Kidney (tissue), 13 donors: ENCODE measurements at regions not wholly inside any gene's neighbourhood (a gene's known extent, or its start where the extent isn't known, plus 50 kb on each side); places are given as distances from the start of the nearest gene placed in this dataset.

Source experiments
- DNase-seq, 5 donors: peaks; one replicate each; pipeline ENCODE4 v3.0.0-alpha.2; 2013 to 2020
- FAIRE-seq: peaks from 2 replicates; lab custom pipeline; 2012; peaks lifted over from hg19 to GRCh38; lab: Jason Lieb, UNC
- H3K27ac ChIP-seq, 2 donors: one replicate each; pipeline ENCODE4 v1.7.0; 2013; ENCODE audit warnings: low read depth in 2 of 2, low read length in 2 of 2, inconsistent platforms in 1 of 2
- H3K27me3 ChIP-seq: one replicate; pipeline ENCODE4 v1.7.1; 2013; ENCODE audit warnings: low read length, inconsistent platforms; ENCODE audit not compliant: control insufficient read depth, insufficient read depth
- H3K36me3 ChIP-seq, 3 donors: one replicate each; pipeline versions ENCODE4 v1.7.0 to v1.7.1; 2013; ENCODE audit warnings: low read length in 3 of 3, control low read depth in 1 of 3, inconsistent platforms in 1 of 3; ENCODE audit not compliant: insufficient read depth in 3 of 3, control insufficient read depth in 2 of 3
- H3K4me1 ChIP-seq, 3 donors: one replicate each; pipeline versions ENCODE4 v1.7.0 to v1.7.1; 2013; ENCODE audit warnings: low read length in 3 of 3, inconsistent platforms in 1 of 3, low read depth in 1 of 3; ENCODE audit not compliant: control insufficient read depth in 2 of 3, insufficient read depth in 2 of 3
- H3K4me3 ChIP-seq, 3 donors: one replicate each; pipeline versions ENCODE4 v1.7.0 to v1.8.1; 2013; ENCODE audit warnings: low read length in 3 of 3, control low read depth in 1 of 3, inconsistent platforms in 1 of 3
- H3K9ac ChIP-seq, 3 donors: one replicate each; pipeline versions ENCODE4 v1.7.0 to v1.7.1; 2013; ENCODE audit warnings: low read length in 3 of 3, control low read depth in 1 of 3, inconsistent platforms in 1 of 3
- H3K9me3 ChIP-seq, 3 donors: one replicate each; pipeline versions ENCODE4 v1.7.0 to v1.7.1; 2013; ENCODE audit warnings: low read length in 3 of 3, control low read depth in 1 of 3, inconsistent platforms in 1 of 3; ENCODE audit not compliant: control insufficient read depth in 2 of 3, insufficient read depth in 1 of 3
- intact Hi-C: fragments of 100-400 bp; cut with DNase I; formaldehyde crosslinking; loops from one replicate; pipeline ENCODE4 v1.11.1; 2022
- TF ChIP-seq, protein P1 (sequence below): IDR thresholded peaks from 3 replicates; pipeline ENCODE4 v1.5.1; 2012; ENCODE audit warnings: mild to moderate bottlenecking, moderate library complexity, borderline replicate concordance; ENCODE audit not compliant: insufficient read depth; ENCODE audit errors: extremely low read depth
- donor health status: control.
- donor health status: control.
- donor health status: control.
- donor health status: control.
- donor health status: control.
- donor health status: DM: yes; HTN: yes; CAD: no.
- donor health status: Normal renal cell carcinoma (clear cell type).

- Histone ChIP-seq H3K27ac (no peak overlapping the region), H3K9ac (no peak overlapping the region)
- no peak for FAIRE-seq
Measured at GRCh38 chr2:150850641-150851040, 363.2 kb upstream of the RND3 start.

GRCh38 chr2:150847578-150847977 lies 360.1 kb upstream of the RND3 start:
- TF ChIP-seq, protein P1, sequence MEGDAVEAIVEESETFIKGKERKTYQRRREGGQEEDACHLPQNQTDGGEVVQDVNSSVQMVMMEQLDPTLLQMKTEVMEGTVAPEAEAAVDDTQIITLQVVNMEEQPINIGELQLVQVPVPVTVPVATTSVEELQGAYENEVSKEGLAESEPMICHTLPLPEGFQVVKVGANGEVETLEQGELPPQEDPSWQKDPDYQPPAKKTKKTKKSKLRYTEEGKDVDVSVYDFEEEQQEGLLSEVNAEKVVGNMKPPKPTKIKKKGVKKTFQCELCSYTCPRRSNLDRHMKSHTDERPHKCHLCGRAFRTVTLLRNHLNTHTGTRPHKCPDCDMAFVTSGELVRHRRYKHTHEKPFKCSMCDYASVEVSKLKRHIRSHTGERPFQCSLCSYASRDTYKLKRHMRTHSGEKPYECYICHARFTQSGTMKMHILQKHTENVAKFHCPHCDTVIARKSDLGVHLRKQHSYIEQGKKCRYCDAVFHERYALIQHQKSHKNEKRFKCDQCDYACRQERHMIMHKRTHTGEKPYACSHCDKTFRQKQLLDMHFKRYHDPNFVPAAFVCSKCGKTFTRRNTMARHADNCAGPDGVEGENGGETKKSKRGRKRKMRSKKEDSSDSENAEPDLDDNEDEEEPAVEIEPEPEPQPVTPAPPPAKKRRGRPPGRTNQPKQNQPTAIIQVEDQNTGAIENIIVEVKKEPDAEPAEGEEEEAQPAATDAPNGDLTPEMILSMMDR: no peak
- H3K9me3 ChIP-seq: no peaks in the 10 kb centered on the region
- no peaks in the 10 kb centered on the region for H3K36me3 ChIP-seq
- DNase-seq: no peak
- no peaks in the 10 kb centered on the region for H3K27me3 ChIP-seq
- no peak overlapping the region for H3K27ac ChIP-seq
- no peak overlapping the region for H3K9ac ChIP-seq
- no peak overlapping the region for H3K4me3 ChIP-seq
- intact Hi-C loops: no loop called here
- no peak for FAIRE-seq
- H3K4me1 ChIP-seq: no peaks in the 10 kb centered on the region

More at GRCh38 chr2:150850641-150851040, 363.2 kb upstream of the RND3 start:
- intact Hi-C loops: no loop called here
- H3K36me3 ChIP-seq: no peaks in the 10 kb centered on the region
- H3K9me3 ChIP-seq: no peaks in the 10 kb centered on the region
- no peaks in the 10 kb centered on the region for H3K4me1 ChIP-seq
- no peaks in the 10 kb centered on the region for H3K27me3 ChIP-seq
- TF ChIP-seq, protein P1: no peak
- no peak for DNase-seq
- H3K4me3 ChIP-seq: no peak overlapping the region

DNA sequence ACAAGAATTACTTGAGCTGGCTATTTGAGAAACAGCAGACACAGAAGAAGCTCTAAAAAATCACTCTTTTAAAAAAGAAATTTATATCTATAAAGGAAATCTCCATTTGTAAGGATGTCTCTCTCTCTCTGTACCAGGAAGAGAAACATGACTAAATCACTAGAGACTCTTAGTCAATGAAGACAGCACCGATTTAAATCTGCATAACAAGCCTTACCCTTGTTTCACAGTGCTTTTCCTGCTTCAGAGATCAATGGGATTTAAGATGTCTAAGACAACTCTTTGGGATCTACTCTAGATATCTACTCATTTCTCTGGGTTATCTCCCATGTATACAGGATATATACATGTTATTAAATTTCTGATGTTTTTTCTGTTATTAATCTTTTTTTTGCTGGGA lies 359.2 kb upstream of the RND3 start:
- no peak for FAIRE-seq

More for the DNA sequence above, 359.2 kb upstream of the RND3 start:
- DNase-seq: no peak
- H3K9me3 ChIP-seq: no peaks in the 10 kb centered on the region
- no peaks in the 10 kb centered on the region for H3K4me1 ChIP-seq
- H3K4me3 ChIP-seq: no peak overlapping the region
- intact Hi-C loops: no loop called here
- TF ChIP-seq, protein P1: no peak
- no peak overlapping the region for H3K27ac ChIP-seq
- no peak overlapping the region for H3K9ac ChIP-seq
- no peaks in the 10 kb centered on the region for H3K36me3 ChIP-seq
- no peaks in the 10 kb centered on the region for H3K27me3 ChIP-seq
